DND-41 (cell line): ENCODE measurements at regions not wholly inside any gene's neighbourhood (a gene's known extent, or its start where the extent isn't known, plus 50 kb on each side); places are given as distances from the start of the nearest gene placed in this dataset.

Experiments
- CTCF ChIP-seq: IDR thresholded peaks from 2 replicates; pipeline ENCODE4 v1.5.1; 2012; ENCODE audit warnings: borderline replicate concordance, low read length, moderate library complexity, mild to moderate bottlenecking; ENCODE audit not compliant: poor library complexity, severe bottlenecking; ENCODE audit errors: extremely low read depth
- EZH2 ChIP-seq: IDR thresholded peaks from 3 replicates; pipeline ENCODE4 v1.6.1; 2012; ENCODE audit warnings: borderline replicate concordance, low read depth, mild to moderate bottlenecking, moderate library complexity, low read length, inconsistent platforms; ENCODE audit not compliant: severe bottlenecking

GRCh38 chr14:97274626-97275025 lies 477.4 kb downstream of the VRK1 start:
- no peak for TF ChIP-seq CTCF
- no peak for TF ChIP-seq EZH2
